Stimulated activated CD8-positive, alpha-beta memory T cell treated with anti-CD3 and anti-CD28 coated beads, Interleukin-12 subunit alpha, Interleukin-12 subunit beta, amount 100 ng/mL, for 24 hours (primary cell): ENCODE measurements at regions not wholly inside any gene's neighbourhood (a gene's known extent, or its start where the extent isn't known, plus 50 kb on each side); places are given as distances from the start of the nearest gene placed in this dataset.

Experiments used
- DNase-seq: peaks from one replicate; pipeline ENCODE4 v3.0.0-alpha.2; 2020; ENCODE audit errors: extremely low read depth

DNA sequence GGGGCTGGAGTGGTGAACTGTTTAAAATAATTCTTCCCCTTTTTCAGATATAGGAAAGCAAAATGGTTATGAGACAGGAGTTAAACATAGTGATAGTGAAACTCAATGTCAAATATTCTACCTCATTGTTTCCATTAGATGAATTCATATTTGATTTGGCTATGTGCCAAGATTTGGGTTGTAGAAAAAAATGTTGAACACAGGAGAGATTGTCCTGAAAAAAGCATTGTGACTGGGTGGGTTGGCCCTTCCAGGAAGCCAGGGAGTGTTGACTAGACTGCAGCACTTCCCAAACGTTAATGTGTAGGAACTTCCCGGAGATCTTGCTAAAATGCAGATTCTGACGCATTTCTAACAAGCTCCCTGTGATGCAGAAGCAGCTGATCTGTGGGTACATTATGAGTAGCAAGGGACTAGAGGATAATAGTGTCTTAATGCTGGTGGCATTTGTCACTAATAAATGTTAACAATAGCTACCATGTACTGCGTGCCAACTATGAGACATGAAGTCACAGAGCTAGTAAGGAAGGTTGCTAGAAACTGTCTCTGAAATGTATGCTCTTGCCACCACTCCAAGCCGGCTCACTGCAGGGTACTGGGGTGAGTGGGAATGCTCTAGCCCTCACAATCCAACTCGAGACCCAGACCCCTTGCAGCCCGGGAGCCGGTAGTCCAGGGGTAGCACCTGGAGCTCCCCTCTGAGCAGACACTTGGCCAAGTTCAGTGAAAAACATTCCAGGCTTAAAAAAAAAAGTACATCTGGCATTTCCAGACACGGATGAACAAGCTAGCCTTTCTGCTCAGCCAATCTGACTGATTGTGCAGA is 120.6 kb downstream of the CD47 start:
- no peak for DNase-seq

DNA sequence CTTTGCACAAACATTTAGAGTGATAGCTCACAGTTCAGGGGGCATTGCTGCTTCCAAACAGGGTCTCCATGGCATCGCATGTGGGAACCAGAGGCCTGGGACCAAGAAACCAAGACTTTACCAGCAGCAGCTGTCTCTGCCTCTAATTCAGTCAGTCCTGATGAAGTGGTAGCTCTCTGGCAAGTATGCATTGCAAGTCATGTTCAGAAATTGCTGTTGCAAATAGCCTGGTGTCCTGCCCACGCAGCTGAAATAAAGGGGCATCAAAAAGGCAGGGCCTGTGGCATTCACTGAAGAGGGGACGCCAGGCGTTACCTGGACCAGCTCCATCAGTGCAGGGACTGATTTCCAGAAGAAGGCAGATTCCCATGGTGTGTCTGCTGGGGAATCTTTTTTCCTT is 121.3 kb downstream of the CD47 start:
- no peak for DNase-seq

DNA sequence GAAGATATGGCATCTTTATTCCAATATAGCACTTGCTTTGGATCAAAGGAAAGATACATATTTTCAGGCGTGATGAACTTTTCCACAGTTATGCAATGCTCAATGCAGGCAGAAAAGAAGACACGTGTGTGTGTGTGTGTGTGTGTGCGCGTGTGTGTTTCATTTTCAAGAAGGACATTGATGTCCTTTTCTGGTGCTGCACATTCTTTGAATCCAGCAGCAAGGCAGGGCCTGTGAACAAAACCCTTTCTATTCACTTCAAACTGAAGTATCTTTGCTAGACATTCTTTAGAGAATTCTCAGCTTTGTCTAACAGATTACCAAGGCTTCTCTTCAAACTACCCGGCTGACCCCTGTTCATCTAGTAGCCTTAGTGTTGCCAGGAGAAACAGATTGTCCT is 124.6 kb downstream of the CD47 start:
- DNase-seq = no peak

DNA sequence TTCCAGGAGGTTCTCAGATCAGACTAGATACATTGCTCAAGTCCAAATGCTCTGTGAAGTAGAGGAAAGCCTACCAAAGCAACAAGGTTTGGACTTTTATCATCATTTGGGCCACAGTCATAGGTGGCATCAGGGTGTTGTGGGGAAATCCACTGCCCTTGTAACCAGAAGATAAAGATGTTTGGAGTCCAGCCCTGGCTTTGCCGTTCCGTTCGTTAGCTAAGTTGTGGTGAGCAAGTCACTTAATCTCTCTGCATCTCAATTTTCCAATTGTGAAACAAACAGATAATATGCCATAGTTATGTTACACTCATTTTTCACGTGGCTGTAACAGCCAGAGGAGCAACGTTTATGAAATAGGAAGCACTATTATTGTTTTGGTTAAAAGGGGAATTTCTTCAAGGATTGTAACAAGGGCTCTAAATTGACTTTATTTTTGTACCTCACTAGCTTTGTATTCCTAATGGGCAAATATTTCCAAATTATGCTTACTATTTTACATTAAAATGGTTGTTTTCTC is 125.6 kb downstream of the CD47 start:
- DNase-seq = no peak

DNA sequence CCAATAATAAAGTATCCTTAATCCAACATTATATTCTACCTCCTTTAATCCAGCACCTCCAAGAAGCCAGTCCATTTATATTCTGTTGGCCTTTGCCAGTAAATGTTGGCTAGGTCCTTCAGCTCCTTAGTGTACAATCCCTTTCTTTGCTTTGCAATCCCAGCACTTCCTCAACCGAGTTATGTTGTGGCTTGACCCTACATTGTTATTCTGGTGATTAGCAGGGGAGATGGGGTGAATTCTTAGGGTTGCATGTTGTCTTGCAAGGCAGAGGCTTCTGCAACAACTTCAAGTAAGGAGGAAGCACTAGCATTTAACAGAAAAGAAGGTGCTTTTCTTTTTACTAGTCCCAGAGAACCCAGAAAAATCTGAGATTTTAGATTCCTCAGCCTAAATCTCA is 127.2 kb downstream of the CD47 start:
- no peak for DNase-seq

DNA sequence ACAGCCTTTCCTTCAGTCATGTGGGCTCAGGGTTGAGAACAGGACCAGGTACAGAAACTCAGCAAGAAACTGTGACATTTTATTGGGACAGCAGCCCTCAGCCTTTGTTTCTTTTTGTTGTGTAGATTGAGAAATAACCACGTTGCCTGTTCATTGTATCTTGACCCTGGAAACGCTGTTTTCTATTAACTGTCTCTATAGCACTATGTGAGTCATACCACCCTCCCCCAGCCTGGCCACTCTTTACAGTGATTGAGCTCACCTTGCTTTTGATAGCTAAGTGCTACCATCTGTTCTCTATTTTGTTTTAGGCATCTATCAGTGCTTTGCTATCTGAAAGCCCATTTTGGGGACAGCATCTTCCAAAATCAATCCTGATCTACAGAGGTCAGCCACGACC is 127.9 kb downstream of the CD47 start:
- no peak for DNase-seq

DNA sequence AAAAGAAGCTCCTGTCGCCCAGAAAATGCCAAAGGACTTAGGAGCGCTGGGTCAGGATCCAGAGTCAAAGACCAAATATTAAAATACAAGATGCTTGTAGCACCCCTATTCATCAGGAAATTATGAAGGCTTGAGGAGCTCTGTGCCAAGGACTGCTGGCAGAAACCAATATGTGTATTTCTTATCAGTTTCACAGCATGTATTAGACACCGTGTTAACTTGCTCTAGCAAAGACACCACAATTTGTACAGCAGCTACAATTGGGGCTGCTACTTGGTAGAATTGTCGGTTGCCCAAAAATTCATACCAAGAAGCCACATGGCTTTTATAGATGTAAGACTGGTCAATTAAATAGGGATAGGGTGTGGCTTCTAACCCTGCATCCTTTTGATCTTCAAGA is 128.8 kb downstream of the CD47 start:
- DNase-seq = no peak

DNA sequence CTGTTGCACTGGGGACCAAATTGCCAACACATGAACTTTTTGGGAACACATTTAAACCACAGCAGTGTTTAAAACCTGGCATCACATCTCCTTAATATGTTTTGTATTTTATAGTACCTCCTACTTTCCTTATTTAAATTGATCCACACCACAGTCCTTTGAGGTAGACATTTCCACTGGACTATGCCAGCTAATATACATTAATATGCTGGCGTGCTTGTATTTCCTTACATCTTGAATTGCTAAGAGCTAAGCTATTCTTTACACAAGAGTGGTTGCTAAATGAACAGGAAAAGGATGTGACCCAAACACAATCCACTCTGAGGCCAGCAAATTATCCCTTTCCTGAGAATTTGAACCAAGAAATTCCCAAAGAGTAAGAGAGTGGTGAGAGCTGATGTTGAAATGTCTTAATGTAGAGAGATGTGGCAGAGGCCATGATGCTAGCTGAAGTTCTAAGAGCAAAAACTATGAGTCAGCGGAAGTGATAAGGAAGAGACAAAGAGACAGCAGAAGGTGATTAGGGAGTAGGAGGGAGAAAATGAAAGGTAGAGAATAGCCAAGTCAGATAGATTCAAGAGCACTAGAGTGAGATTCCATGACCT is 131.2 kb downstream of the CD47 start:
- no peak for DNase-seq

DNA sequence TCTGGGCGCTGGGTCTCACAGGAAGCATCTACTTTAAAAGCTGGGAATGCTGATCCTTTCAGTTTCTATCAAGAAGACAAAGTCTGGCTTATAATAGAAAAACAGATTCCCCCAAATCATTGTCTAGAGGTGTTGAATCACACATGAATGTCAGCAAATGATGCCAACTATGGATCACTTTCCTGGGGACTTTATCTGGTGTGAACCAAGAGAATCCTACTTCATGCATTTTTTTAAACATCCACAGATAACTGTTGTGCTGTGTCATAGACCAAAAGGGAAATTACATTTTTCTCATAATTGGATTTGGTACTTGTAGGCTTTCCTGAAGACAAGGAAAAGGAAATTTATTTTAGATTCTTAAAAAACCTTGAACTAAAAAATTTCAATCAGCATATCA is 132.7 kb downstream of the CD47 start:
- DNase-seq = no peak

DNA sequence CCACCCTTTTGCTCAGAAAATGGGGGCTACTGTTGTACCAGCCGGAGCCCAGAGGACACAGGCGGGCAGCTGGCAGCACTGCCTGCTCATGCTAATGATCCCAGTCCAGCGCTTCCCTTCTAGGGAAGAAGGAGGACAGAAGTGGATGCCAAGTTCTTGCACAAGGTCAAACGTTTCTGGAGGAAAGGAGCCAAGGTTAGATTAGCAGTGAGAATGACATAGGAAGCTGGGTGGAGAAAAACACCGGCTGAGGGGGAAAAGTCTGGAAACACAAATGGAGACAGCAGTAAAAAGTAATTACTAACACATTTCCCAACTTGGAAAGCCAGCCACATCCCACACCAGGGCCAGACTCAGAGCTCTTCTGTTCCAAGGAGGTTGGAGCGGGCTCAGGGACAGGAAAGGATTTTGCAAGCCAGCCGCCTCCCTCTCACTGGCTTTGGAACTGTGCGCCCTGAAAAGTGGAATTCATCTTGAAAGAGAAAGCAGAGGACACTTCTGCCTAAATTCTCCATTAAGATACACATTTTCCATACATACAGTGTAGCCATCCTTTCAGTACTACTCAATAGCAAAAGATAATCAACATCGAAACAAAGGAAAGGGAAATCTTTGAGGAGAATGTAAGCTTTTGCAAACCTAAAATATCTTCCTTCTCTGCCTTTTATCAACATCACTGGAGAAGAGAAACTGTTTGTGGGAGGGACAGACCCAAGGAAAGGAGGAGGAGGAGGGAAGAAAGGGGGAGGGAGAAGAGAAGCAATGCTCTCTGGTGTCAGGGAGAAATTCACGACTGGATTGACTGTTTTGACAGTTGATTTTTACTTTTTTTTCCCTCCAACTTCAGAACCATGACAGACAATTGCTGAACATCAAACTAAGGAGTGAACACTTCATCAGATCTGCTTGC is 133.6 kb downstream of the CD47 start:
- no peak for DNase-seq

DNA sequence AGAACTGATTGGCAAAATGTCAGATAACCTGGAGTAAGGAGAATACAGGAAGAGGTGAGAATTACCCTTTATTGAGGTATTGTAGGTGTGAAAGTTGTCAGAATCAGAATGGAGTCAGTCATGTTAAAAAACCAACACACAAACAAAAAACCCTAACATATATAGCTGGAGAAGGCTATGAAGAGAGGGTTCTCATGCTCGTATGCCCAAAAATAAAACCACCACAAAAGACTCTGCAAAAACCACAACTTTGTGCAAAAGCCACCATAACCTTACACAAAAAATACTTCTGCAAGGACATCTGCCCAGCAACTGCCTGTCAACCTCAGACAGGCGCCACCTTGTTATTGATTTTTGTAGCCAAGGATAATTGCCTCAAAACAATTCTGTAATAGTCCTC is 136.0 kb downstream of the CD47 start:
- no peak for DNase-seq

DNA sequence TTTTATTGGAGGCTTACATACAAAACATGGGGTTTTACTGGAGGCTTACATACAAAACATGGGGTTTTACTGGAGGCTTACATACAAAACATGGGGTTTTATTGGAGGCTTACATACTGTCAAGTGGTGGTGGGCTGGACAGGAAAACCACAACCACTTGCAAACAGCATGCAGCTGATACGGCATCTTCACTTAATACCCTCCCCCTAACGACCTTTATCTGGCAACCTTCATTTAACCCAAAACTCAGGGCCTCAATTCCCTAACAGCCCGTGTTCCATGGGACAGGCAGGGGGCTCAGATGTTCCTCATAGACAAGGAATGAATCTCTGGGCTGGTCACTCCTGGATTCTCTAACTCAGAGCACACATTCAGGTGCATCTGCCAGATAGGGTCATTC is 137.1 kb downstream of the CD47 start:
- DNase-seq = no peak

DNA sequence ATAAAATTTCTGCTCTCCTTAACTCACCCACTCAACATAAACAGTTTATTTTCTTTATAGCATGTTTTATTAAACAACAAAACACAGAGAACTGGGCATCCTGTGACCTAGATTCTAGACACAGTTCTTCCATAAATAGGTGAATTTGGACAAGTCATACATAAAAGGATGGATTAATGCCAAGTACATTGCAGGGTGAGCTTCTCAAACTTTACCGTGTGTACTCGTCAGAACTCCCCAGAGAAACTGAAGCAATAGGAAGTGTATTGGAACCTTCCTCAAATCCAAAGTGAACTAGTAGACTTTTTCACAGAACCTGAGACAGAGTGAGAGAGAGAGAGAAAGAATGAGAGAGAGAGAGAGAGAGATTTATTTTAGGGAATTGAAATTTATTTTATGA is 139.7 kb downstream of the CD47 start:
- DNase-seq = no peak

DNA sequence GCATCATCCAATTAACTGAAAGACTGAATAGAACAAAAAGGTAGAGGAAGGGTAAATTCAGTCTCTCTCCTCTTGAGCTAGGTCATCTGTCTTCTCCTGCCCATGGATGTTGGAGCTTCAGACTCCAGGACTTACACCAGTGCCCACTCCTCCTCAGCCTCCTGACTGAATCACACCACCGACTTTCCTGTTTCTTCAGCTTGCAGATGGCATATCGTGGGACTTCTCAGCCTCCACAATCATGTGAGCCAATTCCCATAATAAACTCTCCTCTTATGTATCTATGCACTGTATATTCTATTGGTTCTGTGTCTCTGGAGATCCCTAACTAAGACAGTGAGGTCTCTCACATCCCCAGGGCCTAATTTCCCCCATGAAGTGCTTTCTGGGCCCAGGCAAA is 140.4 kb downstream of the CD47 start:
- DNase-seq = no peak

DNA sequence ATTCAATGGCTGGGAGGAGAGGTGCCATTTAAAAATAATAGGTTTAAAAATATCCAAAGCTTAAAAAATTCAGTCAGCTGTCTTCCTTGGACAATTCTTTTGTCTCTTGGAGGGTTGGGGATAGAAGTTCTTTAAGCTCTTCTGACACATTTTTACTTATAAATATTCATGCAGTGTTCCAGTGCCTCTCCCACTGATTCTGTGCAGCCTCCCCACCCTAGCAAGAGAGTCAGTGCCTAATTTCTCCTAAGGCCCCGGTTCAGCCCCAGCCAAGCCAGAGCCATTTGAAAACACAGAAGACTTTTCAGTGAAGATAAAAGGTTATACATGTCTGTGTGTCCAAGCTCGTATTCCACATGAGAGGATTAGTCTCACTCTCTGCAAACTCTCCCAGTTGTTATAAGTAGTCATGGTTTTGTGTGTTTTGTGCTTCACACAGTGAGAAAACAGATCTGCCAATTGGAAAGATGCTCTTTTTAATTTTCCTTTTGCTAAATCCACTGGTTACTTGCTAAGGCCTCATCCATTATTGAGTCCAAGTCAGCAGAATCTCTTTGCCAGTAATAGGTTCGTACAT is 141.3 kb downstream of the CD47 start:
- no peak for DNase-seq

DNA sequence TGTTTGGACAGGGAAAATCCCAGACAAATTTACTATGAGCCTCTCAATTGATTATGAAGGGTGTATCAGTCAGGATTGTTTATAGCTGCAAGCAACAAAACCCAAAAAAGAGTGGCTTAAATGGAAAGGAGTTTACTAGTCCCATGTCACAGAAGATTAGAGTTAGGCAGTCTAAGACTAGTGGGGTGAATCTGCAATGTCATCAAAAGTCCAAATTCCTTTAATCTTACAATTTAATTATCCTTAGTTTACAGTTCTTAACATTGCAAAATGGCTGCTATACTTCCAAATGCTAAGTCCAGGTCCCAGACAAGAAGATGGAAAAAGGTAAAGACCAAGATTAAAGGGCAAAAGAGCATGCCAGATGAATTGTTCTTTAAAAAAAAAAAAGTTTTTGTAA is 143.6 kb downstream of the CD47 start:
- no peak for DNase-seq

DNA sequence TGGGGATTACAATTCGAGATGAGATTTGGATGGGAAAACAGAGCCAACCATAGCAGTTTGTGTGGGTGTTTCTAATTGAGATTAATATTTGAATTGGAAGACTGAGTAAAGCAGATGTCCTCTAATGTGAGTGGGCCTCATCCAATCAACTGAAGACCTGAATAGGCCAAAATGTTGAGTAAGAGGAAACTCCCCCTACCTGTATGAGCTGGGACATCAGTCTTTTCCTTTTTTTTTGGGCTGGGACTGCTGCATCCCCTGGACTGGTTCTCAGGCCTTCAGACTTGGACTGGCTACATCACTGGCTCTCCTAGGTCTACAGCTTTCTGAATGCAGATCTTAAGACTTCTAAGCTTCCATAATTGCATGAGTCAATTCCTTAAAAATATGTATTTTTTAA is 144.1 kb downstream of the CD47 start:
- DNase-seq = no peak

DNA sequence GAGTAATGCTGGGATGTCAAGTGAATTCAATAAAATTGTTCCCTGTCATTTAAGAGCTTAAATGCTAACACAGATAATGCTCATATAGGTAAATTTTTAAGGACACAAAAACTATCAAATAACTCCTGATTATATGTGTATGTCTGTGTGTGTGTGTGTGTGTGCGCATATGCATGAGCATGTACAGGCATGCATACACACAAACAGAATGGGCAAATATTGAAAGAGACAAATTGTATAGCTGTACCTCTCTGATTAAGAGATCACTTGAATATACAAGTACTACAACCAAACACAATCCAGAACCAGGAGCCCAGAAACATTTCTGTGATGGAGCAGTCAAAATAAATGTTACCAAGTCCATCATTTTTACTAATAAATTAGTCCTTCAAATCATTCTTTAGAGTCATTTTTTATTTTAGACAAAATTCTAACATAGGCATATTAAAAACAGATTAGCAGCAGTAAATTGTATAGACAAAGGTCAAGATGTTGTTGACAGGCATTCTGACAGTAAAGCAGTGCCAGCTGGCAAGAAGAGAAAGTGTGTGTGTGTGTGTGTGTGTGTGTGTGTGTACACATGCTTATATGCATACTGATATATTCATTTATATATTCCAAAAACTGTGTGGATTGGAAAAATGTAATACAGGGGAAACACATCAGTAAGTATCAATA is 145.3 kb downstream of the CD47 start:
- DNase-seq = no peak

DNA sequence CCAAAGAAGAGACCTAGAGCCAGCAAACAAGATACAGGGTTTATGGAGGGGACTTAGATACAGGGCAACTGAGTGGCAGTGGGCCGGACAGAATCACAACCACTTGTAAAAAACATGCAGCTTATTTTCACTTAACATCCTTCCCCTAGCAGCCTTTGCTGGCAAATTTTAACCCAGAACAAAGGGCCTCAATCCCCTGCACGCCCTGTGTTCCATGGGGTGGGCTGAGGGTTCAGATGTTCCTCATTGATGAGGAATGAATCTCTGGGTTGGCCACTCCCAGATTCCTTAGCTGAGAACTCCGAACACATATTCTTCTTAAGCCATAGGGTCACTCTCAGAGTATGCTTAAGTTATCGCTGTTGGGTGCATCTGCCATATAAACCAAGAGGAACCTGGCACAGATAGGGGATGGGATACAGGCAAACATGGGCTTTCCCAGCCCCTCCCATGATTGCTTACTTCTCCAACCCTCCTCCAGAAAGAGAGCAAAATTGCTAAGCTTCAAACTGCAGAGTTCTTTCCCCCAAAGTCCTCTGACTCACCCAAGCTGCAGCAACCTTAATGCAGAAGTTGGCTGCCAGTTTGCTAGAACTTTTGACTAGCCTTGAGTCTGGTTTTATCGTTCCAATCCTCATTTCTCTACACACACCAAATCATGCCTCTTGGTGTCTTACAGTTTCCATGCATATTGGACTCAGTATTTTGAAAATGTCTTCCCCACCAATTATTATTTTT is 146.9 kb downstream of the CD47 start:
- no peak for DNase-seq

DNA sequence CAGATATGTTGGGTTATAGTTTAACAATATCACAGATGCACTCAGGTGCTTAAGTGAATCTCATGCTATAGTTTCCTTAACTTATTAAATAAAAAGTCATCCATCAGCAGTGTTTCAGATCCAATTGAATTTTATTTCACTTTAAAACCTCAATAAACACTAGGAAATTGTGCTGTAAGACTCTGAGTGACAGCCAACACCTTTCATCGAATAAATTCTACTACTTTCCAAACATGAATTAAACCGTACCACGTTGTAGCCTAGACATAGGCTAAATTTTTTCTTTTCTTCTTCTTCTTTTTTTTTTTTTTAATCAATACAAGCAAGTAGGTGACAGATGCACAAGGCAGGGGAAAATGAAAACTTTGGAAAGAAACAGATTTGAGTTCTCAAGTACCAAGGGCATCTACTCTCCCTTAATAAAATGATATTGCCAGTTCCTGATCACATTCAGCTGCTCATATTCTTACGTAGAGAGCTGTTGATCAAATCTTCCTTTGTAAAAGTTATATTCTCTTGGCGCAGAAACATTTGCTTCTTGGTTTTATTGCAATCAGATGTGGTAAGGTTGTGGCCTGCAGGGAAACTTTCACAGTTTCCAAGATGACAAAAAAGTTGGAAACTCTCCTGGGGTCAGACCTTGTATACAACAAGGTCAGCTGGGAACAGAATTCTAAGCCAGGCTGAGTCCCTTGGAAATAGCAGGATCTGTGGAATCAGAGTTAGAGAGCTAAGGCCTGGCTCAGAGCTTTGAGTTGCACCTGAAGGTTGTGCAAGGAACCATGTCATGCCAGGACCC is 147.7 kb downstream of the CD47 start:
- DNase-seq = no peak
